ENCODE measurements at regions not wholly inside any gene's neighbourhood (a gene's known extent, or its start where the extent isn't known, plus 50 kb on each side); places are given as distances from the start of the nearest gene placed in this dataset.

- no peak for TF ChIP-seq CTCF (IDR thresholded peaks at IDR 0.05; ENCODE audit: low read depth, low read length, poor library complexity, severe bottlenecking)
- no peak for TF ChIP-seq EZH2phosphoT487 (IDR thresholded peaks at IDR 0.05; ENCODE audit: borderline replicate concordance, low read length)
Measured at GRCh38 chr20:6513599-6513998, 253.9 kb upstream of the BMP2 start.
